GM12891 (cell line): ENCODE measurements at regions not wholly inside any gene's neighbourhood (a gene's known extent, or its start where the extent isn't known, plus 50 kb on each side); places are given as distances from the start of the nearest gene placed in this dataset.

ENCODE experiments used
- DNase-seq: peaks from one replicate; pipeline ENCODE4 v3.0.0; 2011; ENCODE audit warnings: low spot score; ENCODE audit not compliant: insufficient read length
- FAIRE-seq: peaks from 2 replicates; lab custom pipeline; 2011; peaks lifted over from hg19 to GRCh38; lab: Jason Lieb, UNC
- PAX5 ChIP-seq: IDR thresholded peaks from 2 replicates; pipeline ENCODE4 v1.6.1; 2011; ENCODE audit warnings: low read length, moderate library complexity, mild to moderate bottlenecking; ENCODE audit not compliant: insufficient read depth, severe bottlenecking
- POLR2A ChIP-seq: IDR thresholded peaks from 2 replicates; pipeline ENCODE4 v1.6.1; 2011; ENCODE audit warnings: low read depth, low read length, control low read depth
- POLR2AphosphoS5 ChIP-seq: IDR thresholded peaks from 2 replicates; pipeline ENCODE4 v1.6.1; 2011; ENCODE audit warnings: low read depth, low read length, control low read depth
- POU2F2 ChIP-seq: IDR thresholded peaks from 2 replicates; pipeline ENCODE4 v1.6.1; 2011; ENCODE audit warnings: low read depth, mild to moderate bottlenecking, control low read depth, low read length, moderate library complexity
- SPI1 ChIP-seq: IDR thresholded peaks from 2 replicates; pipeline ENCODE4 v1.6.1; 2011; ENCODE audit warnings: low read depth, low read length, control low read depth
- TAF1 ChIP-seq: IDR thresholded peaks from 2 replicates; pipeline ENCODE4 v1.6.1; 2011; ENCODE audit warnings: low read depth, low read length, control low read depth

DNA sequence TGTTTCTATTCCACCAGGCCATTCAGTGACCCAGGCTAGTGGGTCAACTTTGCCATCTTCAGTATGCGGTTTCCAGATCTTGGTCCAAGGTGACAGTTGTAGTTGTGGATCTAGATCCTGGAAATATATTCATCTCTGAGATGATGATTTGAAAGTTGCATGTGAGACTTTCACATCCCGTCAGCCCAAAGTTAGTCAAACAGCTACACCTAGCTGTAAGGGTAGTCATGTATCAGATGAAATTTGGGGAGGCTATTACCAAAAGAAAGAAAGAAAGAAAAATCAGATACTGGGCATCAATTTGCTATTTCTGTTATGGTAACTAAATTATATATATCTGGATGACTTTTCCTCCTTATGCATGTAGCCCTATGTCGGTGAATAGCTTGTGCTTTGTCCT lies 259.4 kb upstream of the ARX start:
- FAIRE-seq (no peak), DNase-seq (no peak)
- TF ChIP-seq SPI1 (no peak), POU2F2 (no peak), PAX5 (no peak), POLR2A (no peak), TAF1 (no peak), POLR2AphosphoS5 (no peak)

DNA sequence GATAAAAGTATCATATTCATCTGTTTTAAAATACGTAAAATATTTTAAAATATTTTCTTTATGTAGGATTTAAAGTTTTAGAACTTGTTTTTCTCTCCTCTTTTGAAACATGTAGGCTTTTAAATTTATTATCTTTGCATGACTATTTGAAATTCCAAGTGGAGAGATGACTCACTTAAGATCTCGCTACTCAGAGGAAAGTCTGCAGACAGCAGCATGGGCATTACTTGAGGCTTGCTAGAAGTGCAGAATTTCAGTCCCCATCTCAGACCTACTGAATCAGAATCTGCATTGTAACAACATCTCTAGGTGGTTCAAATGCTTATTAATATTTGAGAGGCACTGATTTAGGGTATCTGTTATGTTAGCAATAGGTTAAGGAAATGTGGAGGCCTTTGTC lies 225.7 kb upstream of the ARX start:
- FAIRE-seq, result no peak
- no peak for DNase-seq
- no peak for TF ChIP-seq SPI1
- no peak for TF ChIP-seq POLR2AphosphoS5
- TF ChIP-seq POLR2A, result no peak
- TF ChIP-seq POU2F2, result no peak
- no peak for TF ChIP-seq TAF1
- TF ChIP-seq PAX5, result no peak

DNA sequence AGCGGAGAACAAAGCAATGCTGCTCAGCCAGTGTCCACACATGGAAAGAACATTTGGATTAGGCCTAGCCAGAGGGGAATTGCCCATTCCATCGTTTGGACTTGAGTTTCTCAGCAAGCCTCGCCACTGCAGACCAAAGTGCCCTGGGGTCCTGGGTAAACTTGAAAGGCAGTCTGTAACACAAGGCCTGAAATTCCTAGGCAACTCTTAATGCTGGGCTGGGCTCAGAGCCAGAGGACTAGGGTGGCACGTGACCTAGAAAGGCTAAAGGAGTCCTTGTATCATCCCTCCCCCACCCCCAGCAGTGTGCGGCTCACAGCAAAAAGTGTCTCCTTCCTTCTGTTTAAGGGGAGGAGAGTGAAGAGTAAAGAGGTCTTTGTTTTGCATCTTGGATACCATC lies 210.4 kb upstream of the ARX start:
- TF ChIP-seq TAF1, result no peak
- TF ChIP-seq POLR2A, result no peak
- no peak for TF ChIP-seq POU2F2
- no peak for TF ChIP-seq SPI1
- no peak for TF ChIP-seq POLR2AphosphoS5
- no peak for TF ChIP-seq PAX5
- FAIRE-seq (no peak), DNase-seq (no peak)

DNA sequence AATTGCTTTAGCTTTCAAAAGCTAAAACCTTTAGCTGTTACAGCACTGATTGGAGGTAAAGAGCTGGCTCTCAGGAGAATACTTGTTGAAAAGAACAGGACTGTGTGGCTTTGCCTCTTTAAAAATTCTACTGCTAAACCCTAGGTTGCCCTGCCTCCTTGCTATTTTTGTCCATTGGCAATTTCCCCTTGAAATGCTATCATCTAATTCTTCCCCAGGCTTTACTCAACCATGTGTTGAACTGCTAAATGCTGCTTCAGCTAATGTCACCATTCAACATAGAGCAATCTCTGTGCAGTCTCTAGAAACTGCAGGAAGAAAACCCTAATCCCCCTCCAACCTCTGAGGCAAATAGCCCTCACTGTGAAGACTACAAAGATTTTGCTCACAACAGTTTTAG lies 203.7 kb upstream of the ARX start:
- FAIRE-seq (no peak), DNase-seq (no peak)

DNA sequence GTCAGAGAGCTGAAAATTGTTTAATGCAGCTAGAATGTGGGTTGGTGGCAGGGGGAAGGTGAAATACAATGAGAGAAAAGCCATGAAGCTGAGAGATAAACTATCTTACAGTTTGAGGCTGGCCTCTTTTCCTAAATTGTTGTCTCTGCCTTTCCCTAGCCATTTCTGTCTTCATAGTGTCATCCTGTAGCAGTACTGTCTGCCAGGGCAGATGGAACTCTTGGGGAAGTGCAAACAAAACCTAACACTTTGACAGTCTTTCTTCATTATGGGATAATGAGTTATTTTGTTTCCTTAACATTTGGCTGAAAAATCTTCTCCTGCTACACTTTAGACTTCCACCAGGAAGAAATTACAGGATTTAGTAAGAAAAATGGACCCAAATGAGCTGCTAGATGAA lies 197.8 kb upstream of the ARX start:
- DNase-seq (no peak), FAIRE-seq (no peak)
- TF ChIP-seq PAX5 (no peak), POLR2AphosphoS5 (no peak), SPI1 (no peak), TAF1 (no peak), POU2F2 (no peak), POLR2A (no peak)

More for the DNA sequence above, 203.7 kb upstream of the ARX start:
- TF ChIP-seq PAX5 (no peak), POU2F2 (no peak), POLR2A (no peak), TAF1 (no peak), POLR2AphosphoS5 (no peak), SPI1 (no peak)

DNA sequence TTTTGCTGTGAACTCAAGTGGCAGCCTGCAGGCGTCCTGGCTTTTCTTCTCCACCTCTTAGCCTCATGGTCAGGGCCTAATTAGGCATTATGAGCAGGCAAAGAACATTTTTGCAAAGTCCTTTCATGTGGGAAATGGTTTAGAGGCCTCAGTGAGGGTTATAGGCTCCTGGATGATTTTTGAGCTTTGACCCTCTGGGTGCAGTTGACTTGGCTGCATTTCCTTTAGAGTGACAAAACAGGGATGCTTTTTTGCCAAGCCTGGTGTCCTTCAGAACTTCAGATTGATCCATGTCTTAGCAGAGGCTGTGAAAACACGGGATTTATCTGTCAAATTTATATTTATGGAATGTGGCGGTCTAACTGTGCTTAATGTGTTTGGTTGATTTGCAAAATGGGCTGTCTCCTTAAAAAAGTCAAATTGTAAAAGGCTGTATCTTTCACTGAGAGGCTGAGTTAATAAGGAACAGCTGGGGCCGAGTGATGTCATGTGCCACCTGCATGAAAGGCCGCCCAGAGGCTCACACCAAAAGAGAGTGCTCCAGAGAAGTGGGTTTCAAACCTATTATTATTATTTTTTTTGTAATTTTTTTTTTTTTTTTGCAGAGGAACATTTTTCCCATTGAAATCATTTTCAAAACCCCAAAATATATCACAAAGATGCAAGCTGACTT lies 192.2 kb upstream of the ARX start:
- no peak for FAIRE-seq
- no peak for DNase-seq
- TF ChIP-seq PAX5 (no peak), POU2F2 (no peak)

DNA sequence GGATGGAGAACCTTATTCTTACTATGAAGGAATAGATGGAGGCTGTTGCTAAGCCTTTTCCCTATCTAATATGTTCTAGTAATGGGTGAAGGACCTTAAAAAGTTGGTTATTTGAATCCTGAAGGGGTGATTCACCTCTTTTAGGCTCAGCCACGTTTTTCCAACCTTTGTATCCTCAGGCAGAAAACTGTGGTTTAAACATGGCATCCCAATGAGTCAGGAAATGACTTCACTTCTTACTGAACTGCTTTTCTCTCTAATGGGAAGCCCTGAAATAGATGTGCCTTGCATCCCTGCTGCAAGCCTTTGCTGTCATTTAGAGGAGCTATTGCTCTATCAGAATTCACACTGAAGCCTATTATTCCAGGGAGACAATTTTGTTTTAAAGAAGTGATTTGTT lies 191.0 kb upstream of the ARX start:
- TF ChIP-seq PAX5, result no peak
- no peak for TF ChIP-seq SPI1
- no peak for TF ChIP-seq TAF1
- TF ChIP-seq POLR2AphosphoS5, result no peak
- no peak for TF ChIP-seq POLR2A
- TF ChIP-seq POU2F2, result no peak
- no peak for FAIRE-seq
- DNase-seq, result no peak

DNA sequence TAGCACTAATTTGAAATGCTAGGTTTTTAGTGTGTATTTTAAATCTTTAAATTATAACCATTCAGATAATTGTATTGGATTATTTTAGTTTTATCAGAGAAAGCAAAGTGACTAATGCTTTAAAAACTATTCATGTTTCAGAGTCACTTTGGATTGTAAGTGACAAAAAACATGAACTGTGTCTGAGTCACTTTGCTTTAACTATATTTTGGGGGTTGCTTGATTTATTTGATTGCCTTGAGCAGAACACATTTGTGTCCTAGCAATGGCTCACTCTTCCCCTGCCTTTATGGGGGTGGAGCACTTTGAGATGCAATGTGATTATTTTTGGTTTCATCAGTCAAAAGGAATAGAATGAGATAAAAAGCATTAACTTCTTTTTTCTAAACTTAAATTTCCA lies 188.4 kb upstream of the ARX start:
- FAIRE-seq (peak; percentile 5), DNase-seq (no peak)
- TF ChIP-seq TAF1 (no peak), PAX5 (no peak), POLR2AphosphoS5 (no peak), POU2F2 (no peak)

DNA sequence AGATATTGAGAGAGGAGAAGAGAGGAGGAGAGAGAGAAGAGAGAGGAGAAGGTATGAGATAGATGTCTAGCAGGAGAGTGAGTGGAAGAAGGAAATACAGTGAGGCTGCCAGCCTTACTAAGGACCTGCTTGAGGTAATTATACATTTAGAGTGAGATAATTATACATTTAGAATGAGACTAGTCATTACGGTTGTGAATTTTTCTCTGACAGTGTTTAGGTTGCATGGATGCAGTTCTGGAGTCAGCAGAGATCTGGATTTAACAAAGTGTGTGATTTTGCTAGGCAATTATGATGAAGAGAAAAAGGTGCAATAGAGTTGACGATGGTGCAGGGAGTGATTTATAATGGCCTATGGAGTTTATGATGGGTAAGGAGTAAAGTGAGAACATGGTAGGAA lies 187.1 kb upstream of the ARX start:
- DNase-seq (no peak), FAIRE-seq (no peak)
- no peak for TF ChIP-seq SPI1
- no peak for TF ChIP-seq POLR2AphosphoS5
- TF ChIP-seq POU2F2, result no peak
- no peak for TF ChIP-seq TAF1
- no peak for TF ChIP-seq POLR2A
- no peak for TF ChIP-seq PAX5

DNA sequence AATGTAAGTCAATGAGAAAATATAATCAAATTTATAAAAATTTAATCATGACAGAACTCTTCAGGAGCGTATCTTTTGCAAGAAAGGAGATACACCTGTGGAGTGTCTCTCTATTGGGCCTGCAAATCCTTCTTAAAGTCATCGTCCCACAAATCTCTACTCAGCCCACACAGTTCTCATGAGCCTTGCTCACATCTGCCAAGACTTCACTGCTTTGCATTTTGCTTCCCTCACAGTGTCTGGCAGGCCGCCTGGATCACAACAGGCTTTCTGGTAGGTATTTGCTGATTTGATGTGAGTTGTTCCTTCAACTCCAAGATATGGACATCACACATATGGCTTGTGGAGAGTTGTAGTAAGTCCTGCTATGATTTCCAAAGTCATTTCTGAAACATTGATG lies 183.1 kb upstream of the ARX start:
- DNase-seq (no peak), FAIRE-seq (no peak)
- TF ChIP-seq POLR2AphosphoS5 (no peak), TAF1 (no peak), POU2F2 (no peak), SPI1 (no peak), PAX5 (no peak), POLR2A (no peak)
